Prostate gland (tissue), 2 donors: ENCODE measurements at regions not wholly inside any gene's neighbourhood (a gene's known extent, or its start where the extent isn't known, plus 50 kb on each side); places are given as distances from the start of the nearest gene placed in this dataset.

ENCODE experiments used
- DNase-seq: peaks from one replicate; pipeline ENCODE4 v3.0.0-alpha.2; 2019; ENCODE audit warnings: low spot score
- H3K27ac ChIP-seq, 2 donors: fragments of 200-600 bp; sonication (generic); 2 replicates each; pipeline ENCODE4 v1.5.1; 2017 to 2019
- H3K27me3 ChIP-seq: fragments of 200-600 bp; sonication (generic); replicated peaks from 2 replicates; pipeline ENCODE4 v1.5.1; 2019; ENCODE audit not compliant: insufficient read depth
- H3K36me3 ChIP-seq, 2 donors: fragments of 200-600 bp; sonication (generic); 1 replicate in 1 of 2; 2 replicates in 1 of 2; pipeline versions ENCODE4 v1.5.1 to v1.8.1; 2017 to 2019
- H3K4me1 ChIP-seq: fragments of 200-600 bp; sonication (generic); replicated peaks from 2 replicates; pipeline ENCODE4 v1.5.1; 2019
- H3K4me3 ChIP-seq, 2 donors: fragments of 200-600 bp; sonication (generic); 2 replicates each; pipeline ENCODE4 v1.5.1; 2017 to 2019
- H3K9me3 ChIP-seq: fragments of 200-600 bp; sonication (generic); 2 replicates; pipeline ENCODE4 v1.5.1; 2017
- POLR2A ChIP-seq: fragments of 450-650 bp; IDR thresholded peaks from one replicate; pipeline ENCODE4 v1.6.1; 2016; ENCODE audit warnings: antibody characterized with exemption, mild to moderate bottlenecking
- POLR2AphosphoS5 ChIP-seq: sonication (generic); formaldehyde crosslinking; IDR thresholded peaks from one replicate; pipeline ENCODE4 v1.6.1; 2017; ENCODE audit warnings: antibody characterized with exemption
- WGBS: methylation state at CpG from one replicate; pipeline ENCODE4 v1.1.5; 2018; 5-methylcytosine and 5-hydroxymethylcytosine counted together
- intact Hi-C: fragments of 100-400 bp; cut with DNase I; formaldehyde crosslinking; loops from one replicate; pipeline ENCODE4 v1.14.2; 2022
- TF ChIP-seq, protein P1 (sequence below), 4 experiments: fragments of 200-600 bp in 2 of 4; fragments of 450-650 bp in 2 of 4; sonication (generic) in 2 of 4; IDR thresholded peaks; 1 replicate in 3 of 4; 2 replicates in 1 of 4; pipeline ENCODE4 v1.5.1; 2016 to 2019; ENCODE audit warnings: antibody characterized with exemption in 4 of 4, mild to moderate bottlenecking in 2 of 4, moderate library complexity in 2 of 4

DNA sequence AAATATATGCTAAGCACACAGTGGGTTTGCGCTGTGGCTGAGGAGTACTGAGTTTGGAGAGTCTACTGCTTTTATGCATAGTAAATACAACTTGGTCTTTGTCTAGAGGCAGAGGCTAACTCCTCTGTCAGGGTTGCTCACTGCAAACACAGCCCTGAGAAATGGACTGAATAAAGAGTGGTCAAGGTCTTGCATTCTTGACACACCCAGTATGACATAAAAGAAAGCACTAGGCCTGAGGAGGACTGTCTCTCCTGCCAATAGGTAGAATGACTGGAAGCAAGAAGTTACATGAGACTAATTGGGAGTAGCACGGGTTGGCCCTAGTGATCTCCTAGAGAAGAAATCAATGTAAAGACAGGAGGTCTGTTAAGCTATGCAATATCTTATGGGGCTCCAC, 367.2 kb upstream of the B3GALT2 start:
- H3K27ac ChIP-seq = no peak overlapping the region
- DNase-seq = no peak
- no peaks in the 10 kb centered on the region for H3K36me3 ChIP-seq
- no peaks in the 10 kb centered on the region for H3K9me3 ChIP-seq
- intact Hi-C loops = no loop called here
- H3K27me3 ChIP-seq = no peaks in the 10 kb centered on the region
- TF ChIP-seq POLR2AphosphoS5 (no peak), POLR2A (no peak)
- TF ChIP-seq, protein P1, sequence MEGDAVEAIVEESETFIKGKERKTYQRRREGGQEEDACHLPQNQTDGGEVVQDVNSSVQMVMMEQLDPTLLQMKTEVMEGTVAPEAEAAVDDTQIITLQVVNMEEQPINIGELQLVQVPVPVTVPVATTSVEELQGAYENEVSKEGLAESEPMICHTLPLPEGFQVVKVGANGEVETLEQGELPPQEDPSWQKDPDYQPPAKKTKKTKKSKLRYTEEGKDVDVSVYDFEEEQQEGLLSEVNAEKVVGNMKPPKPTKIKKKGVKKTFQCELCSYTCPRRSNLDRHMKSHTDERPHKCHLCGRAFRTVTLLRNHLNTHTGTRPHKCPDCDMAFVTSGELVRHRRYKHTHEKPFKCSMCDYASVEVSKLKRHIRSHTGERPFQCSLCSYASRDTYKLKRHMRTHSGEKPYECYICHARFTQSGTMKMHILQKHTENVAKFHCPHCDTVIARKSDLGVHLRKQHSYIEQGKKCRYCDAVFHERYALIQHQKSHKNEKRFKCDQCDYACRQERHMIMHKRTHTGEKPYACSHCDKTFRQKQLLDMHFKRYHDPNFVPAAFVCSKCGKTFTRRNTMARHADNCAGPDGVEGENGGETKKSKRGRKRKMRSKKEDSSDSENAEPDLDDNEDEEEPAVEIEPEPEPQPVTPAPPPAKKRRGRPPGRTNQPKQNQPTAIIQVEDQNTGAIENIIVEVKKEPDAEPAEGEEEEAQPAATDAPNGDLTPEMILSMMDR (IDR thresholded peaks at IDR 0.05) = no peak
- 82% methylated on average over 2 of the region's 2 CpGs for WGBS
- H3K4me3 ChIP-seq = no peak overlapping the region
- no peaks in the 10 kb centered on the region for H3K4me1 ChIP-seq

DNA sequence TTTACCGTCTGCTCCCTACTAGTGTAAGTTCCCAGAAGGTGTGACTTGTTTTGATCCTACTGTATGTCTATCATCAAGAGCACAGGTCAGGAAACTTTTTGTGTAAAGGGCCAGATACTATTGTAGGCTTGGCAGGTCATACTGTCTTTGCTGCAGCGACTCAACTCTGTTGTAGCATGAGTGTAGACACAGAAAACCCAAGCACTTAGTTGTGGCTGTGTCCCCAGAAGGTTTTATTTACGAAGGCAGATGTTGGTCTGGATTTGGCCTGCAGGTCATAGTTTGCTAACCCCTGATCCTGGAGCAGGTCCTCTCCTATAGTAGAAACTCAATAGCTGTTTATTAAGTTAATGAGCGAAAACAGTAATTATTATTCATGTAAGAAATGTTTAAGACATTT, 365.9 kb upstream of the B3GALT2 start:
- Histone ChIP-seq H3K27ac (no peak overlapping the region), H3K36me3 (no peaks in the 10 kb centered on the region), H3K9me3 (no peaks in the 10 kb centered on the region), H3K4me1 (no peaks in the 10 kb centered on the region), H3K4me3 (no peak overlapping the region), H3K27me3 (no peaks in the 10 kb centered on the region)
- no peak for TF ChIP-seq POLR2AphosphoS5
- TF ChIP-seq, protein P1 (IDR thresholded peaks at IDR 0.05) = no peak
- TF ChIP-seq POLR2A = no peak
- intact Hi-C loops = no loop called here
- 92% methylated on average over 4 of the region's 4 CpGs for WGBS
- DNase-seq = no peak

DNA sequence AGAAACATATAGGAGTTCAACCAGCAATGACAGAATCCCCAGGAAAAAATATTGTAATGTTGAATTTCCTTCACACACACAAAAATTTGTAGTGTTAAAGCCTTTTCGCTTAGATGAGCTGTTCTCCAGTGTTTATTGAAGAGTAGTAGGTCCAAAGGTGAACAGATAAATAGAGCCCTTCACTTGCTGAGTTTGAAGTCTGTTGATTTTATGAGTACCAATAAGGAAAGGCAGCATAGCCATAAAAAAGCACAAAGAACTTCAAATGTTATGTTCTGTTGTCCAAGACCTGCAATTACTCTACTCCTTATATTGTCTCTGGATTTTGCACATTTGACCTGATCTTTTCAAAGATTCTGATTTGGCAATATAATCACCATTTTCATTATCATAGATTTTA, 362.7 kb upstream of the B3GALT2 start:
- WGBS = 33% methylated on average over 1 of the region's 1 CpG

DNA sequence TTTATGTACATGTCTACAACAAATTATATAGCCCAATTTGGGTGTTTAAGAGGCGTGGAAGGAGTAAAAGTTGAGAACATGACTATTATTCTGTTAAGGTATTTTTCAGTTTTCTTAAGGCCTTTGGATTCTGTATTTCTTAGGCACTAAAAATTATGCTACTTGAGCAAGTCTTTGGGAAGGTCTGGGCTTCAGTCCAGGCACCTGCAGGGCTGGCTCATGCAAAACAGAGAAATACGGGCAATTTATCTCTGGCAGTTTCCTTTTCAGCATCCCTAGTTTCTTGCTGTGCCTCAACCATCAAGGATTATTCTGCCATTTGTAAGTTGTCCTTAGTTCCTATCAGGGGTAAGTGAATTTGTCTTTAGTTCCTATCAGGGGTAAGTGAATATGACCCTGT, 358.8 kb upstream of the B3GALT2 start:
- no peaks in the 10 kb centered on the region for H3K27me3 ChIP-seq
- no peak overlapping the region for H3K4me3 ChIP-seq
- intact Hi-C loops = no loop called here
- no peak for TF ChIP-seq POLR2A
- TF ChIP-seq POLR2AphosphoS5 = no peak
- TF ChIP-seq, protein P1 (IDR thresholded peaks at IDR 0.05) = no peak
- H3K36me3 ChIP-seq = no peaks in the 10 kb centered on the region
- H3K9me3 ChIP-seq = no peaks in the 10 kb centered on the region
- no peaks in the 10 kb centered on the region for H3K4me1 ChIP-seq
- H3K27ac ChIP-seq = no peak overlapping the region
- WGBS = 63% methylated on average over 2 of the region's 2 CpGs
- no peak for DNase-seq

More for the DNA sequence above, 362.7 kb upstream of the B3GALT2 start:
- Histone ChIP-seq H3K9me3 (no peaks in the 10 kb centered on the region), H3K4me1 (no peaks in the 10 kb centered on the region), H3K27ac (no peak overlapping the region), H3K4me3 (no peak overlapping the region), H3K27me3 (no peaks in the 10 kb centered on the region), H3K36me3 (no peaks in the 10 kb centered on the region)
- intact Hi-C loops = no loop called here
- no peak for TF ChIP-seq POLR2A
- TF ChIP-seq POLR2AphosphoS5 = no peak
- TF ChIP-seq, protein P1 (IDR thresholded peaks at IDR 0.05) = no peak
- no peak for DNase-seq

- 83% methylated on average over 4 of the region's 4 CpGs for WGBS
- no peak for DNase-seq
- TF ChIP-seq POLR2AphosphoS5 (no peak), POLR2A (no peak)
- TF ChIP-seq, protein P1 (IDR thresholded peaks at IDR 0.05) = no peak
These were observed 356.8 kb upstream of the B3GALT2 start for GRCh38 chr1:193543259-193543658.

More at GRCh38 chr1:193543259-193543658, 356.8 kb upstream of the B3GALT2 start:
- H3K36me3 ChIP-seq = no peaks in the 10 kb centered on the region
- H3K9me3 ChIP-seq = no peaks in the 10 kb centered on the region
- no peaks in the 10 kb centered on the region for H3K27me3 ChIP-seq
- H3K4me3 ChIP-seq = no peak overlapping the region
- H3K27ac ChIP-seq = no peak overlapping the region
- no peaks in the 10 kb centered on the region for H3K4me1 ChIP-seq
- intact Hi-C loops = no loop called here
